Lower leg skin (tissue), 3 donors: ENCODE measurements at regions not wholly inside any gene's neighbourhood (a gene's known extent, or its start where the extent isn't known, plus 50 kb on each side); places are given as distances from the start of the nearest gene placed in this dataset.

Source experiments
- POLR2A ChIP-seq, 2 donors: fragments of 450-650 bp; IDR thresholded peaks; one replicate each; pipeline ENCODE4 v1.6.1; 2016 to 2017; ENCODE audit warnings: antibody characterized with exemption in 2 of 2, mild to moderate bottlenecking in 1 of 2, moderate library complexity in 1 of 2
- TF ChIP-seq, protein P1 (sequence below), 3 donors: fragments of 450-650 bp; IDR thresholded peaks; one replicate each; pipeline ENCODE4 v1.5.1; 2016; ENCODE audit warnings: antibody characterized with exemption in 3 of 3, mild to moderate bottlenecking in 3 of 3, moderate library complexity in 2 of 3

GRCh38 chr1:191582169-191582568 is 576.1 kb upstream of the RGS18 start:
- TF ChIP-seq, protein P1, sequence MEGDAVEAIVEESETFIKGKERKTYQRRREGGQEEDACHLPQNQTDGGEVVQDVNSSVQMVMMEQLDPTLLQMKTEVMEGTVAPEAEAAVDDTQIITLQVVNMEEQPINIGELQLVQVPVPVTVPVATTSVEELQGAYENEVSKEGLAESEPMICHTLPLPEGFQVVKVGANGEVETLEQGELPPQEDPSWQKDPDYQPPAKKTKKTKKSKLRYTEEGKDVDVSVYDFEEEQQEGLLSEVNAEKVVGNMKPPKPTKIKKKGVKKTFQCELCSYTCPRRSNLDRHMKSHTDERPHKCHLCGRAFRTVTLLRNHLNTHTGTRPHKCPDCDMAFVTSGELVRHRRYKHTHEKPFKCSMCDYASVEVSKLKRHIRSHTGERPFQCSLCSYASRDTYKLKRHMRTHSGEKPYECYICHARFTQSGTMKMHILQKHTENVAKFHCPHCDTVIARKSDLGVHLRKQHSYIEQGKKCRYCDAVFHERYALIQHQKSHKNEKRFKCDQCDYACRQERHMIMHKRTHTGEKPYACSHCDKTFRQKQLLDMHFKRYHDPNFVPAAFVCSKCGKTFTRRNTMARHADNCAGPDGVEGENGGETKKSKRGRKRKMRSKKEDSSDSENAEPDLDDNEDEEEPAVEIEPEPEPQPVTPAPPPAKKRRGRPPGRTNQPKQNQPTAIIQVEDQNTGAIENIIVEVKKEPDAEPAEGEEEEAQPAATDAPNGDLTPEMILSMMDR (IDR thresholded peaks at IDR 0.05) = no peak
- TF ChIP-seq POLR2A (IDR thresholded peaks at IDR 0.05) = no peak
